Fibroblast of skin of left biceps (primary cell): ENCODE measurements at regions not wholly inside any gene's neighbourhood (a gene's known extent, or its start where the extent isn't known, plus 50 kb on each side); places are given as distances from the start of the nearest gene placed in this dataset.
"Not testable (repeated sequence)": the region's sequence is repeated elsewhere in the genome, so short reads cannot be mapped to it uniquely, and the experiment has no call there.

ENCODE experiments used
- DNase-seq, 2 experiments: peaks; one replicate each; pipeline ENCODE4 v3.0.0-alpha.2; 2013; ENCODE audit warnings: low read depth in 2 of 2

DNA sequence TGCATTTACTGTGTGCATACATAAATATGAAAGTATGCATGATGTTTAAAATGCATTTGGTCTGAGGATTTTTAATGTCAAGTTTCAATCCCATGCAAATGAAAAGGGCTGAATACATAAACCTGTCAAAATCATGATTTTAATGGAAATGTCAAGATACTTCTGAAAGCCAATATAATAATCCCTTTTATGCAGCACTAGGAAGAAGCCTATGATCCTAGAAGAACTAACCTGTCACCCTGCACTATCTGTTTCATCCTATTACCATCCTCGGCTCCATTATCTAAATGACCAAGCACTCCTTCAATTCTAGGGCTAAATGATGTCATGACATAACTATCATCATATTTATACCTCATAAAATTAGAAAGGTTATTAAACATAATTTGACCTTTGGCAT is 2229.4 kb upstream of the WWC1 start:
- no peak for DNase-seq

DNA sequence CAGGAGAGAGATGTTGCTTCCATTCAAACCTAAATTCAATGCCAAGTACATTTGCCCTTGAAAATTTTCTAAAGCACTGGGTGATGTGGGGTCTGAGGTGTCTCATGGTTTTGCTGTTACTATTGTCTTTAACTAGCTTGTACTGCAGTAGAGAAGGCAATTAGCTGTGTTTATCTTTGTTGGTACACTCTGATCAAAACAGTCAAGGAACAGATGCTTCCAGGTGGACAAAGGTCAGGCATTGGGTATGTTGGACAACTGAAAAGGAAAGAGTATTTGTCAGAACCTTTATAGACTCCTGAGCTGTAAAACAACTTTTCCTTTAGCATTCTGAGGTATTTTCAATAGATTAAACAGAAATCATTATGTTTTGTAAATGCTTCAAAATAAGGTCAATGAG is 2228.7 kb upstream of the WWC1 start:
- DNase-seq = no peak

DNA sequence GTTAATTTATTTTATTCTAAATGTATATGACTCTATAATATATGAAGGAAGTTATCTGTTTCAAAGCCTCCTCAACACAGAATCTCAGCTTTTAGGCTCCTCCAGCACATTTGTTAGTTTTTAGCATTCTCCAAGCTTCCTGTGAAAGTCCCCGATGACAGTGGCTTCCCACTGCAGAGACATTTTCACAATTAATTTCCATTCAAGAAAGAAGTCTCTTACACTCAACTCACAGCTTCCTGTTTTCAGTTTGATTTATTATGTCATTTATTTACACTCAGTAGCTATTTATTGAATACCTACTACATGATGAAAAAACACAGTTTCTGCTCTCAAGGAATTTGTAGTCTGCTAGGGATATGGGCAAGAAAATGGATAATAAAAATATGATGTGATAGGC is 2228.2 kb upstream of the WWC1 start:
- DNase-seq = no peak

DNA sequence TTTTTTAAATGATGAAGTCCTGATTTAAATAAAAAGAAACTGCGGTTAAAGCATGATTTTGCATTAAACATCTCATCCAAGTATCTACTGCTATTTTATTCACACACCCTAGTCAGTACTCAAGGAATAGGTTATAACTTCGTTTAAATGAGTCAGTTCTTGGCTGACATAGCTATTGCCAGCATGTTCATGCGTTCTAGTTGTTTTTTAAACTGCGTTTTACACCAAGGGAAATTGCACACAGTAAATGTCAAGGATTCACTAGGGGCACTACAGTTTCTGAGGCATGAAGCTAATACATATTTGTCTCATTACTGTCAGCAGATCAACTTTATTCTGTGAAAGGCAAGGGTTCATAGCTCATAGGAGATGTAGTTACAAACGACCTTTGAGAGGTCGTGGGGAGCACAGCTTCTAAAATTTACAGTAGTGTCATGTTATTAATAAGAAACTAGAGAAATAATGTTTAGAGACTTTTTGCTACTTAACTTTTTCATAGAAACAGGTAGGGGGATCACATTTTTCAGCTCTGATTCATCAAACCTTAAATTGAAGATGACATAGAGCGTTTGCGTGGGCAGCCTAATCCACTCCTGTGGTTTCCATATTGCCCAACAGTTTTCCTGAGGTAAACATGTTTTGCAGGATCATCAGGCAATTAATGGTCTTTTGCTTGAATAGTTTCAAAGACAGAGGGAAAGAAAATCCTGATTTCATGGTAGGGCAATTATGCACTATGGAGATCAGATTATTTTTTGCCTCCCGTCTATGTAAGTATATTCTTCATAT is 2222.7 kb upstream of the WWC1 start:
- DNase-seq = no peak

DNA sequence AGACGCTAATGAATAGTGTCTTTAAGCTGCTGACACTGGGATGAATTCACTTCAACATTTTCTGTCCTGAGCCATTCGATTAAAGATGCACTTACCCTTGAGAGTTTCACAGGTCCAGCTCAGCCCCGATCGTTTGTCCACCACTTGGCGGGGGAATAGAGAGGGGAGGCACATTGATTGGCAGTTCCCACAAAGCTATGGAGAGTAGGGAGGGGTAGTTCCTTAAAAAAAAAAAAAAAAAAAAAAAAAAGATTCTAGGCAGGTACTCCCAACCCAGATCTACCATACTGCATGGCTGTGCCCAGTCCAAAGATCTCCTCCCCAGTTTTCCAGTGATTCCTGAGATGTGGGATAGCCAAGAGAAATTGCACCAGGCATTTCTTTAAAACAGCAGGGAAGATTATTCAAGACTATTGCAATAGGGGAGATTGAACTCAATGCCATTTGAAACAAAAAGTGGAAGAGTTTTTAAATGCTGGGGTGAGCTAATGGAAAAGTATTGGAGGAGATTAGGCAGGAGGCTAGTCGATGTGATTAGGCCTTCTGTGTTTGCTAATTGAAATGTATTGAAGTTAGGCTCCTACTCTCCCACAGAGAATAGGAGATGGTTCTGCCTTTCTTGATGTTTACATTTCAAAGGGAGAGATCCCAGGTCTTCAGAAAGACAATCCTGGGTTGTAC is 2217.4 kb upstream of the WWC1 start:
- DNase-seq = no peak

DNA sequence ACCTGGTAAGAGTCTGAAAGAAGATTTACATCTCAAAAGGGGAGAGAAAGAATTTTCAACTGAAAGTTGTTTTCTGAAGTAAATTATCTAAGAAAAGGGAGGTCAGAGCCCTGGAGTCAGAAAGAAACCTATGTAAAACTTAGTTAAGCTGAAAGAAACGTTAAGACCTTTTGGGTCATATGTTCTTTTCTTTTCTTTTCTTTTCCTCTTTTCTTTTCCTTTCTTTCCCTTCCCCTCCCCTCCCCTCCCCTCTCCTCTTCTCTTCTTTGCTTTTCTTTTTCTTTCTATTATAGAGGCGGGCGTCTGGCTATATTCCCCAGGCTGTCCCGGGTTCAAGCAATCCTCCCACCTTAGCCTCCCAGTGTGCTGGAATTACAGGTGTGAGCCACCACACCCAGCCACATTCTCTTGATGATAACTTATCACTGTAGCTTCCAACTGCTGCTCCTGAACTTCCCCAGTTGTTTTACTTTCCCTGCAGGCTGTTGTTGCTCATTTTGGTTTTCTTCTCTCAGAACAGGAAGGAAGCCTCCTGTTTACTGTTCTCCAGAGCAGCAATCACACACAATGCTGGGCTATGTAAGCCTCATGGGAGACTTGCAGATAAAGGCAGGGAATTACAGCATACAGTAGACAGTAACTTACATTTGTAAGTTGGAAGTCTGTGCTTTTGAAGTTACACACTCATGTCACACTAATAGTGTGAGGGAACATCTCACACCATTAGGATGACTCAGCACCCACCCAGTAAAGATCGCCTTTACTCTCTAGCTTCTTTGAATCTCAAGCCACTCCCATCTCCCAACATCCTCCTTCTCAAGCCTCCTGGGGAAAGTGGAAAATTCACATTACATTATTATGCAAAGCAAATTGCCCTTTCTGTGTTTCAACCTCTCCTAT is 2216.6 kb upstream of the WWC1 start:
- no peak for DNase-seq

DNA sequence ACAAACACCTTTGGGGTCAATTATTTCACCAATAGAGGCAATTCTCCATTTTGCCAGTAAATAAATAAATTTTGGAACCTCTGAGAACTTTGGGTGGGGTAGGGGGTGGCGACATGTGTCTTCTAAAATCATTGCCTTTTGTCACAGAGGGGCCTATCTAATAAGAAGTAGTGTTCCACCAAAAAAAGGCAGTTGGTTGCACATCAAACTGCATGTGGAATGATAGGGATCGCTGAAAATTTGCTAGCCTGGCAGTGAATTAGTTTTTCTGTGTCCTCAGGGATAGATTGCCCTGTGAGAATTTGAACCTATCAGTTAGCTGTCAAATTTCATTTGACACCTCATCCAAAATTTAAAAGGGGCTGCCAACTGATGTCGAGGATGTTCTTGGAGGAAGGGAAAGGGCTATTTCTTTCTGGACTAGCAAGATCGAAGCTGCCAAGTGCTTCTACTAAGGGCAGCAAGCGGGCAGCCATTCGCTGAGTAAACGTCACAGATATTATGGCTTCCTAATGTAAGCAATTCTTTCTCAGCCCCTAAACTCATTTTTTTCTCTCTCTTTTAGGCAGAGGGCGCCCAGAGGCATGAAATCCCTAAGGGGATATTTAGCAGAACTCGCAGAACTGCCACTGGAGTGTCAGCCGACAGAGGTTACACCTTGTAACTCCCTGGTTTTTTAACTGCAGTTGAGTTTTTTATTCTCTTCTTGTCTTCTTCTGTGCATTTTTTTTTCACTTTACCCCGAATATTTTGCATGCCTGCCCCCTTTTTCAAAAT is 2208.1 kb upstream of the WWC1 start:
- no peak for DNase-seq

DNA sequence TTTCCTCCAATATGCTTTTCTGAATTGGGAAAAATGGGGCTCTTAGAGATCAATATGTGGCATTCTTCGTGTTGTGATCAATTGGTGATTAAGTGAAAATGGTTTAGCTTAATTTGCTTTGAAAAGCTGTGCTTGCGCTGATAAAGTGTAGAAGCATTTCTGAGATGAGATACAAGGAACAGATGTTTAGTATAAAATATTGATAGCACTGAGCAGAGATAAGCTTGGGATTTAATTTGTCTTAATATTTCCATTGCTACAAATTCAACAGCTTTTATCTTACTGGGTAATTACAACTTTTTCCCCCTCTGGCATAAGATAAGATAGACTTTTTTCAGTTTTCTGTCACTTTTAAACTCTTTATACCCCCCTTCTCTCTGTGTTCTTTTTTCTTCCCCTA is 2204.9 kb upstream of the WWC1 start:
- no peak for DNase-seq

DNA sequence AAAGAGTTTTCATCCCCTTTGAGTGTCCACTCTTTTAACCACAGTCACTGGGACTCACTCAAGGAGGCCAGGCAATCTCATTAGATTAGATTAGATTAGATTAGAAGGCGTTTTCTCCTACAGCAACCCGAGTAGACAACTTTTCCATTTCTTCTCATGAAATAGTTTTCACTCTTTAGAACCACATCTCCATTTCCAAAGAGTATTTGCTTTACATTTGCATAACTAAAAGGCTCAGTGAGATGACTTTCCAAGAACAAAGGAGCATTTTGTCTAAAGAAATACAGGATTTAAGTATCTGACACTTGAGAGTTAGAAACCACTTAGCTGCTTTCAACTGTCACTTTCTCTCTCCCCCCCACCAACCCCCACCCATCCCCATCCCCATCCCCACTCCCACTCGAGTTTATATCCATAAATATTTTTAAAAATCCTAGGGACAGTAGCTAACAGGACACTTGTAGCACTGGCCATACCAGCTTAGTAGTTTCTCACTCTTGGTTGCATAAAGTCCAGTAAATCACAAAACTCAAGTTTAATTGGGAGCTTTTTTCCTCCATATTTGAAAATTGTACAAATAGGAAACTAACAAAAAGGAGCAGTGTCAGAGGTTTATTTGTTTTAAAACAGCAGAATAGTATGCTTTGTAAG is 2202.9 kb upstream of the WWC1 start:
- DNase-seq = no peak

DNA sequence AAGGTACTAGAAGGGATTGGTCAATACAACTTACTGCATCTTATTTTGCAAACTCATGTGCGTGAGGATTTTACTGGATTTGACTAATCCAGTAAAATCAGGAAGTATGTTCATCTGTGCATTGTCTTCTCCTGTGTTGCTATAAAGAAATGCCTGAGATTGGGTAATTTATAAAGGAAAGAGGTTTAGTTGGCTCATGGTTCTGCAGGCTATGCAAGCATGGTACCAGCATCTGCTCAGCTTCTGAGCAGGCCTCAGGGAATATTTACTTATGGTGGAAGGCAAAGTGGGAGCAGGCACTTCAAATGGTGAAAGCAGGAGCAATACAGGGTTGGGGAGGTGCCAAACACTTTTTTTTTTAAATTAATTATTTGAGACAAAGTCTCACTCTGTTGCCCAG is 2199.5 kb upstream of the WWC1 start:
- DNase-seq = no peak

DNA sequence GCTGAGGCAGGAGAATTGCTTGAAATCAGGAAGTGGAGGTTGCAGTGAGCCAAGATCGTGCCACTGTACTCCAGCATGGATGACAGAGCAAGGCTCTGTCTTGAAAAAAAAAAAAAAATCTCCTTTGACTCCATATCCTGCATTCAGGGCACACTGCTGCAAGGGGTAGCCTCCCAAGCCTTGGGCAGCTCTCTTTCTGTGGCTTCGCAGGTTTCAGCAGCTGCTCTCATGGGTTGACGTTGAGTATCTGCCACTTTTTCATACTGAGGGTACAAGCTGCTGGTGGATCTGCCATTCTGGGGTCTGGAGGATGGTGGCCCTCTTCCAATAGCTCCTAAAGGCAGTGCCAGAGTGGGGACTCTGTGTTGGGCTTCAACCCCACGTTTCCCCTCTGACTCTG is 2198.1 kb upstream of the WWC1 start:
- no peak for DNase-seq

DNA sequence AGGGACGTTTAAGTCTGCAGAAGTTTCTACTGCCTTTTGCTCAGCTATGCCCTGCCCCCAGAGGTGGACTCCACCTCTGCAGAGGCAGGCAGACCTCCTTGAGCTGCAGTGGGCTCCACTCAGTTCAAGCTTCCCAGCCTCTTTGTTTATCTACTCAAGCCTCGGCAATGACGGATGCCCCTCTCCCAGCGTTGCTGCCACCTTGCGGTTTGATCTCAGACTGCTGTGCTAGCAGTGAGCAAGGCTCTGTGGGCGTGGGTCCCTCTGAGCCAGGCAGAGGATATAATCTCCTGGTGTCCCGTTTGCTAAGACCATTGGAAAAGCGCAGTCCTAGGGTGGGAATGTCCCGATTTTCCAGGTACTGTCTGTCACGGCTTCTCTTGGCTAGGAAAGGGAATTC is 2188.5 kb upstream of the WWC1 start:
- no peak for DNase-seq

DNA sequence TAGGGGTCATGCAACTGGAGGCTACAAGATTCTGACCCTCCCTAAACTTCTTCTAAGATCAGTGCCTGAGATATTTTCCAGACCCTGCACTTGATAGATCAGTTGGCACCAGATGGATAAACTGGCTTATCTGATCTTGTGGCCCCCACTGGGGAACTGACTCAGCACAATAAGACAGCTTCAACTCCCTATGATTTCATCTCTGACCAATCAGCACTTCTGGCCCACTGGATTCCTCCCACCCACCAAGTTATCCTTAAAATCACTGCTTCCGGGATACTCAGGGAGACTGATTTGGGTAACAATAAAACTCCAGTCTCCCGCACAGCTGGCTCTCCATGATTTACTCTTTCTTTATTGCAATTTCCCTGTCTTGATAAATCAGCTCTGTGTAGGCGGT is 2180.4 kb upstream of the WWC1 start:
- DNase-seq = no peak

DNA sequence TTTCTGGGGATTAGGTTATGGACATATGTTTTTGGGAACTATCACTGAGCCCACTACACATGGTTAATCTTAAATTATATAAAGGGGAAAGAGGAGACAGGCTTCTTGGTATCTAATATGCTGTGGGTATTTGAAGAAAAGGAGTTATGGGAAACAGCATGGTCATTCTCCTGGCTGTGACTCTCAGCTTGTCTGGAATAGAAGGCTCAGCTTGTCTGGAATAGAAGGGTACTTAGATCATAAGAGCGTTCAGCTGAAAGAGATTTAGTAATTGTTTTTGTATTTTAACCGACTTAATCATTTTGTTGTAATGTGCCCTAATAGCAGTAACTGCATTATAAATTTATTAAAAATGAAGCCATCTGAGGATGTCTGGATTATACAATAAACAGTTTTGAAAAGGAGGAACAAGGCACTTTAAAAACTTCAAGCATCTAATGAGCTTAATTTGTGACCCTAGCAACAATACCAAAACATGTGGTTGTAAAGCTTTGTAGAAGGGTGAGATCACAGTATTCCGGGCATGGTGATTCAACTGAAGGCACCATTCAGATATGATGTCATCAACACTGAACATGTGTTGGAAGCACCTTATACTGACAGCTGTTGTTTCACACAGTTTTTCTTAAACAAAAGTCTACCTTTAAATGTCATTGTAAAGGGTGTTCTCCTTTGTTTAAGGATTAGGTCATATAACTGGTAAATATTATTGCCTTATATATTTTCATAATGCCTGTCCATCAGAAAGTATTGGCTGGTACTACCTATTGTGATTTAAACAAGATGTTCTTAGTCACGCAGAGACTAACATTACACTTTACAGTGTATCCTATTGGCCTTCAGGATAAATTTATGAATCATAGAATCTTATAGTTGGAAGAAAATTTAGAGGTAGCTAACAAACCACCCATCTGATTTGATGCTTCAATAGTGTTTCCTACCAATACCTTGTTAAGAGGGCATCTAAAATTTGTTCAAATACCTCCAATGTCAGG is 2174.1 kb upstream of the WWC1 start:
- no peak for DNase-seq

DNA sequence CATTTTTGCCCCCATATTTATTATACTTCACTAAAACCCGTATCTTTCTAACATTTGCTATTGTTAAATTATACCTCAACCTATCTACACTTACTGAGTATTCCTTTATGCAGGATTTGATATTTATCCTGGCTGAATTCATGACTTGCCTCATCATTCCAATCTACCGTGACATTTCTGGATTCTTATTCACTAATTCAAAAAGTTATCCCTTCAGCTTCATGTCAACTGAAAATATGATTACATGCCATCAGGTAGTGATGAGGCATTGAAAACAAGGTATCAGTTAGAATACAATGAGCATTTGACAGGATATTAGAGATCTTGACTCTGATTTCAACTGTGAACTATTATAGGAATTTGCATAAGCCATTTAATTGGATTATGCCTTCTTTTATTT is 2171.9 kb upstream of the WWC1 start:
- no peak for DNase-seq

DNA sequence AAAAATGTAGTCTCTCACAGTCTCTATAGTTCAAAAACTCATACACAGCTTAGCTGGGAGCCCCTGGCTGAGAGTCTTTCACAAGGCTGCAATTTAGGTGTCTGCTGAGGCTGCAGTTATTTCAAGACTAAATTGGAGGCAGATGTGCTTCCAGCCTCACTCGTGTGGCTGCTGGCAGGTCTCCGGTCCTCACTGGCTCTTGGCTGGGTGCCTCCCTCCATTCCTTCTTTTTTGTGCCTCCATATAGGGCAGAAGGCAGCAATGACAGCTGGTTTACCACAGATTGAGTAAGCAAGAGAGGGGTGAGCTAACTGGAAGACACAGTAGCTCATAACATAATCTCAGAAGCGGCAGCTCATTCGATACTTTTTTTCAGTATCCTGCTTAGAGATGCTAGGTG is 2167.7 kb upstream of the WWC1 start:
- peak; percentile 34 to 36 for DNase-seq

DNA sequence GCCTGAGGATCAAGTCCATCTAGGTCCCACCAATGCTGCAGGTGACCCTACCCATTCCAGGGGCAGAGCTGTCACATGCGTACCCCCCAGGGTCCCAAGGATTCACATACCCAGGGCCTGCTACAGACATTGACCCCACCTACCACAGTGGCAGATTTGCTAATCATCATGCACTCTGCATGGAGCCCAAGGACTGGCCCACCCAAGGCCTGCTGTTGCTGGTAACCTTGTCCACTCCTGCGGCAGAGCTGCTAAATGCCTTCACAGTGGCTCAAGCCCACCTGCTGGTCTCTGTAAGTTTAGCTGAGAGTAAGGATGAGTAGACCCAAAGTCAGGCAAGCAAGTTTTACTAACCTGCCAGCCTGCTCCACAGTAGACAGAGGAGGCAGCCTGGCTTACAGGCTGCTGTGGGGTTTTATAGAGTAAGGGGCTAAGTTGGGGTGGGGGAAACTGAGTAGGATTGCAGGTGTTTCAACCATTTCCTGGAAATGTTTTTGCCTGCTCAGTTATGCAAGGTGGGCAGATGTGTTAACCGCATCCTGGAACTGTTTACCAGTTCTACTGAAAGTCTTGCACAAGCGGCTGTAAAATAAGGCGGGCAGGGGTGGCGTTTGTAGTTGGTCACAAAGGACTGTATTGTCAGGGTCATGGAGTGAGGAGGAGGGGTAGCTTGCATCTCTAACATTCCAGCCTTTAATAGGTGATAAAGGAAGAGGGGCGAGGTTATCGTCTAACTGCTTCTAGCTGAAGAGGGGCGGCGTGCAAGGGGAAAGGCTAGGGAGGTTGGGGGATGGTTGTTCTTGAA is 2163.5 kb upstream of the WWC1 start:
- no peak for DNase-seq

DNA sequence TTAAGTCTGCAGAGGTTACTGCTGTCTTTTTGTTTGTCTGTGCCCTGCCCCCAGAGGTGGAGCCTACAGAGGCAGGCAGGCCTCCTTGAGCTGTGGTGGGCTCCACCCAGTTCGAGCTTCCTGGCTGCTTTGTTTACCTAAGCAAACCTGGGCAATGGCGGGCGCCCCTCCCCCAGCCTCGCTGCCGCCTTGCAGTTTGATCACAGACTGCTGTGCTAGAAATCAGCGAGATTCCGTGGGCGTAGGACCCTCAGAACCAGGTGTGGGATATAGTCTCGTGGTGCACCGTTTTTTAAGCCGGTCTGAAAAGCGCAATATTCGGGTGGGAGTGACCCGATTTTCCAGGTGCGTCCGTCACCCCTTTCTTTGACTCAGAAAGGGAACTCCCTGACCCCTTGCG is 2146.3 kb upstream of the WWC1 start:
- DNase-seq = not testable (repeated sequence)

DNA sequence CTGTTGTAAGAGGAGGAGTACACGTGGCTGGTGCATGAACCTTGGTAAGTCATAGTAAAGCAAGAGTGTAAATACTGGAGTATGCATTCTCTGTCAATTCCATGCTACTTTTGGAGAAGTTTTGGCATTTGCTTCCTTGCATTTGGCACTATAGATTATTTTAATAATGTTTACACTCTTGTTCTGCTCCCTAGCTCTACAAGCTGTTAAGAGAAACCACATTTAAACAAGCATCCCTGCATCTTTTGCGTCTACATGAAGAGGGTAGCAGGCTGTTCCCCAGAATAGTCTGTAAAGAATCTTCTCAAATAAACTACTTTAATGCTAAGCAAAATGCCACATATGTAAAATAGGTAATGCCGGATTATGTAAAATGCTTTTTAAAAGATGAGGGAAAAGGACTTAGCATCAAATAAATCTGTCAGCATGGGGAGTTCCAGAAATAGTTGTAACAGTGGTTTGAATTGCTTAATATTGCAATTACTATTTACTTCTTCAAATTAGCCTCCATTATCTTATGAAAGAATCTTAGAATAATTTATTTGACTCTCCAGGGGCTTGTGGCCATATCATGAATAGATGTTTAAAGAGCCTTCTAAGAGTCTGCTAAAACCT is 2127.3 kb upstream of the WWC1 start:
- no peak for DNase-seq
